Body of pancreas (tissue), 4 donors: ENCODE measurements at regions not wholly inside any gene's neighbourhood (a gene's known extent, or its start where the extent isn't known, plus 50 kb on each side); places are given as distances from the start of the nearest gene placed in this dataset.

Experiments used
- POLR2A ChIP-seq, 3 donors: fragments of 450-650 bp; IDR thresholded peaks; one replicate each; pipeline ENCODE4 v1.6.1; 2016; ENCODE audit warnings: antibody characterized with exemption in 3 of 3, mild to moderate bottlenecking in 2 of 3
- TF ChIP-seq, protein P1 (sequence below), 7 experiments: fragments of 450-650 bp in 4 of 7; fragments of 200-600 bp in 3 of 7; sonication (generic) in 3 of 7; IDR thresholded peaks; one replicate each; pipeline ENCODE4 v1.5.1; 2016 to 2019; ENCODE audit warnings: antibody characterized with exemption in 7 of 7

DNA sequence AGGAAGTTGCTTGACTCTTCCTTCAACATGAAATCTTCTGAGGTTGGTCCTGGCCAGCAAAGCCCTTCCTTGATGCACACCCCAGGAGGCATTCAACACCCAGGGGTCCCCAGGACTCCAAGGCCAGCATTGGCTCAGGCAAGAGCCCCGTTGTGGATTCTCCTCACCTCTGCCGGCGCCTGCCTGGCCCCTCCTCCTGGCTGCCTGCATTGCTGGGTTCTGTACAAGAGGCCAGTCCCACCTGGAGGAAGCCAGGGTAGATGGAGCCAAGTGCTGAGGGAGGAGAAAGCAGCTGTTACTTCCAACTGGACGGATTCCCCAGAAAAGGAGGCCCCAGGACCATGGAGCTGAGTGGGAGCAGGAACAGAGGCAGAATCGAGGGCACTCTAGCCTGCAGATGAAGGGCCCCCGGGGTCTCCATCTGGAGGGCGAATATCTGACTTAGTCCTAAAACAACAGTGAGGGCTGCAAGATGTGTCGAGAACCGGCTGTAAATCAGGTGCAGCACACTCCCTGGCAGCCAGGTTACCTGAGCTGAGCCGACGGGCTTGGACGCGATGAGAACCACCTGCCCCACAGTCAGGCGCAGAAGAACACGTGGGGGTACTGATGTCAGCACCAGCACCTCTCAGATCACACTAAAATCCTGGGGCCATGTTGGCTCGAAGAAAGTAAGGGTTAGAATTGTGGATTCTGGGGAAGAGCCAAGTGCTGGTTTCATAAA is 399.6 kb upstream of the SALL3 start:
- TF ChIP-seq POLR2A (IDR thresholded peaks at IDR 0.05): no peak
- TF ChIP-seq, protein P1, sequence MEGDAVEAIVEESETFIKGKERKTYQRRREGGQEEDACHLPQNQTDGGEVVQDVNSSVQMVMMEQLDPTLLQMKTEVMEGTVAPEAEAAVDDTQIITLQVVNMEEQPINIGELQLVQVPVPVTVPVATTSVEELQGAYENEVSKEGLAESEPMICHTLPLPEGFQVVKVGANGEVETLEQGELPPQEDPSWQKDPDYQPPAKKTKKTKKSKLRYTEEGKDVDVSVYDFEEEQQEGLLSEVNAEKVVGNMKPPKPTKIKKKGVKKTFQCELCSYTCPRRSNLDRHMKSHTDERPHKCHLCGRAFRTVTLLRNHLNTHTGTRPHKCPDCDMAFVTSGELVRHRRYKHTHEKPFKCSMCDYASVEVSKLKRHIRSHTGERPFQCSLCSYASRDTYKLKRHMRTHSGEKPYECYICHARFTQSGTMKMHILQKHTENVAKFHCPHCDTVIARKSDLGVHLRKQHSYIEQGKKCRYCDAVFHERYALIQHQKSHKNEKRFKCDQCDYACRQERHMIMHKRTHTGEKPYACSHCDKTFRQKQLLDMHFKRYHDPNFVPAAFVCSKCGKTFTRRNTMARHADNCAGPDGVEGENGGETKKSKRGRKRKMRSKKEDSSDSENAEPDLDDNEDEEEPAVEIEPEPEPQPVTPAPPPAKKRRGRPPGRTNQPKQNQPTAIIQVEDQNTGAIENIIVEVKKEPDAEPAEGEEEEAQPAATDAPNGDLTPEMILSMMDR (IDR thresholded peaks at IDR 0.05): no peak
